ENCODE measurements at regions not wholly inside any gene's neighbourhood (a gene's known extent, or its start where the extent isn't known, plus 50 kb on each side); places are given as distances from the start of the nearest gene placed in this dataset.

GRCh38 chr3:105953831-105954230 is 85.0 kb upstream of the CBLB start:
- no peak for ATAC-seq
- TF ChIP-seq CTCF (IDR thresholded peaks at IDR 0.05), result no peak
- H3K4me3 ChIP-seq, result no peak overlapping the region
- intact Hi-C loops (cut with DNase I), result no loop called here
- no peaks in the 10 kb centered on the region for H3K9me3 ChIP-seq
- DNase-seq, result no peak
- no peaks in the 10 kb centered on the region for H3K27me3 ChIP-seq (ENCODE audit: low read depth)
- no peaks in the 10 kb centered on the region for H3K36me3 ChIP-seq
- no peak overlapping the region for H3K27ac ChIP-seq
- no peaks in the 10 kb centered on the region for H3K4me1 ChIP-seq

GRCh38 chr3:105956306-105956705 is 87.5 kb upstream of the CBLB start:
- H3K4me1 ChIP-seq, result no peaks in the 10 kb centered on the region
- H3K9me3 ChIP-seq, result no peaks in the 10 kb centered on the region
- intact Hi-C loops (cut with DNase I), result no loop called here
- no peaks in the 10 kb centered on the region for H3K36me3 ChIP-seq
- TF ChIP-seq CTCF (IDR thresholded peaks at IDR 0.05), result no peak
- H3K27ac ChIP-seq, result no peak overlapping the region
- DNase-seq, result no peak
- H3K4me3 ChIP-seq, result no peak overlapping the region
- H3K27me3 ChIP-seq (ENCODE audit: low read depth), result no peaks in the 10 kb centered on the region
- ATAC-seq, result no peak

GRCh38 chr3:105957722-105958121 is 88.9 kb upstream of the CBLB start:
- no peak overlapping the region for H3K27ac ChIP-seq
- H3K36me3 ChIP-seq, result no peaks in the 10 kb centered on the region
- no peak for TF ChIP-seq CTCF (IDR thresholded peaks at IDR 0.05)
- H3K4me3 ChIP-seq, result no peak overlapping the region
- DNase-seq, result no peak
- ATAC-seq, result no peak
- H3K27me3 ChIP-seq (ENCODE audit: low read depth), result no peaks in the 10 kb centered on the region
- H3K4me1 ChIP-seq, result no peaks in the 10 kb centered on the region
- intact Hi-C loops (cut with DNase I), result no loop called here
- no peaks in the 10 kb centered on the region for H3K9me3 ChIP-seq

- TF ChIP-seq CTCF (IDR thresholded peaks at IDR 0.05), result no peak
- H3K4me3 ChIP-seq, result no peak overlapping the region
- H3K36me3 ChIP-seq, result no peaks in the 10 kb centered on the region
- H3K27ac ChIP-seq, result no peak overlapping the region
- H3K27me3 ChIP-seq (ENCODE audit: low read depth), result no peaks in the 10 kb centered on the region
- no peak for DNase-seq
- intact Hi-C loops (cut with DNase I), result no loop called here
- ATAC-seq, result no peak
- H3K4me1 ChIP-seq, result no peaks in the 10 kb centered on the region
- no peaks in the 10 kb centered on the region for H3K9me3 ChIP-seq
These were observed 89.6 kb upstream of the CBLB start for GRCh38 chr3:105958237-105959000.

- no peak overlapping the region for H3K4me3 ChIP-seq
- DNase-seq, result no peak
- H3K9me3 ChIP-seq, result no peaks in the 10 kb centered on the region
- H3K36me3 ChIP-seq, result no peaks in the 10 kb centered on the region
- no peaks in the 10 kb centered on the region for H3K4me1 ChIP-seq
- H3K27me3 ChIP-seq (ENCODE audit: low read depth), result no peaks in the 10 kb centered on the region
- intact Hi-C loops (cut with DNase I), result no loop called here
- ATAC-seq, result peak; percentile 49 to 65
- TF ChIP-seq CTCF (IDR thresholded peaks at IDR 0.05), result no peak
- H3K27ac ChIP-seq, result no peak overlapping the region
These were observed 91.0 kb upstream of the CBLB start for GRCh38 chr3:105959851-105960250.

Measured in lower lobe of right lung (tissue), 2 donors.